ENCODE measurements at regions not wholly inside any gene's neighbourhood (a gene's known extent, or its start where the extent isn't known, plus 50 kb on each side); places are given as distances from the start of the nearest gene placed in this dataset.

DNA sequence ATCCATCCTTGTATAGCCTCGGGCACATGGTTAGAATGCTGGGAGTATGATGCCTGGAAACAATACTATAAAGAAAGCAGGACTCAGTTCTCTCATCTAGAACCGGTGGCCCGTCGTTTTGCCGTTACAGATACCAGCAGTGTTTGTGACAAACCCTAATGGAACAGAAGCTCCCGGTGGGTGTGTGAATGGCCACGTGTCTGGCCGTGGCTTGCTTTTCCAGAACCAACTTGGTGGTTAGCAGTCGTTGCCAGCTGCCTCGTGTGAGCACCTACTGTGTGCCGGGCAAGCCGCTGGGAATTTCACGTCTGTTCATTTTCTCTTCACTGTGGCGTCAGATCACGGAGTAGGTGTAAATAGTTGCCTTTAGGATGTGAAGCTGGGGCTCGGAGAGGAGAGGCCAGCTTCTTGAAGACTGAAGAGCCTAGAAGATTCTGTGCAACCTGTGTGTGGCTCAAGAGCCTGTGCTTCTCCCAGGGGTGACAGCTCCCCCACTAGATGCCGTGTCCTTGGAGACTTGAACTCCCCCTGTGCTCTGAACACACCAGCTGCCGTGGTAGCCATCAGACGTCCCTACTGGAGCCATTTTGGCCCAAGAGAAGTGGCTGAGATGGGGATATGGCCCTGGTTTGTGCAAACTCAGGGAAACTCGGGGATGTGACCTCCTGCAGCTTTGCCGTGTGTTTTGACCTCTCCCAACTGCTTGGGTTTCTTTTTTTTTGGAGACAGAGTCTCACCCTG lies 57.5 kb upstream of the PPARA start:
- Histone ChIP-seq H3K9me3 (ENCODE audit: low read depth) (no peaks in the 10 kb centered on the region), H3K27ac (no peak overlapping the region), H3K4me3 (no peak overlapping the region), H3K4me1 (ENCODE audit: low read depth) (no peaks in the 10 kb centered on the region), H3K27me3 (no peaks in the 10 kb centered on the region), H3K36me3 (no peaks in the 10 kb centered on the region)
- no peak for TF ChIP-seq CTCF (IDR thresholded peaks at IDR 0.05; ENCODE audit: low read depth, low read length)
- DNase-seq (ENCODE audit: low read depth in 1 of 2, low spot score in 1 of 2) = no peak

- Histone ChIP-seq H3K36me3 (no peaks in the 10 kb centered on the region), H3K9me3 (ENCODE audit: low read depth) (no peaks in the 10 kb centered on the region), H3K4me1 (ENCODE audit: low read depth) (no peaks in the 10 kb centered on the region), H3K27me3 (no peaks in the 10 kb centered on the region), H3K27ac (no peak overlapping the region), H3K4me3 (no peak overlapping the region)
- DNase-seq (ENCODE audit: low read depth in 1 of 2, low spot score in 1 of 2) = no peak
- TF ChIP-seq CTCF (IDR thresholded peaks at IDR 0.05; ENCODE audit: low read depth, low read length) = no peak
Observed at GRCh38 chr22:46093796-46094195, 56.5 kb upstream of the PPARA start.

GRCh38 chr22:46094676-46095075 lies 55.6 kb upstream of the PPARA start:
- no peak for TF ChIP-seq CTCF (IDR thresholded peaks at IDR 0.05; ENCODE audit: low read depth, low read length)
- no peak overlapping the region for H3K27ac ChIP-seq
- H3K9me3 ChIP-seq (ENCODE audit: low read depth) = no peaks in the 10 kb centered on the region
- no peaks in the 10 kb centered on the region for H3K4me1 ChIP-seq (ENCODE audit: low read depth)
- no peak overlapping the region for H3K4me3 ChIP-seq
- H3K36me3 ChIP-seq = no peaks in the 10 kb centered on the region
- no peak for DNase-seq (ENCODE audit: low read depth in 1 of 2, low spot score in 1 of 2)
- no peaks in the 10 kb centered on the region for H3K27me3 ChIP-seq

GRCh38 chr22:46096051-46096450 lies 54.3 kb upstream of the PPARA start:
- H3K27me3 ChIP-seq = no peaks in the 10 kb centered on the region
- TF ChIP-seq CTCF (IDR thresholded peaks at IDR 0.05; ENCODE audit: low read depth, low read length) = no peak
- no peak overlapping the region for H3K27ac ChIP-seq
- DNase-seq (ENCODE audit: low read depth in 1 of 2, low spot score in 1 of 2) = no peak
- H3K4me3 ChIP-seq = no peak overlapping the region
- H3K4me1 ChIP-seq (ENCODE audit: low read depth) = no peaks in the 10 kb centered on the region
- no peaks in the 10 kb centered on the region for H3K36me3 ChIP-seq
- H3K9me3 ChIP-seq (ENCODE audit: low read depth) = no peaks in the 10 kb centered on the region

DNA sequence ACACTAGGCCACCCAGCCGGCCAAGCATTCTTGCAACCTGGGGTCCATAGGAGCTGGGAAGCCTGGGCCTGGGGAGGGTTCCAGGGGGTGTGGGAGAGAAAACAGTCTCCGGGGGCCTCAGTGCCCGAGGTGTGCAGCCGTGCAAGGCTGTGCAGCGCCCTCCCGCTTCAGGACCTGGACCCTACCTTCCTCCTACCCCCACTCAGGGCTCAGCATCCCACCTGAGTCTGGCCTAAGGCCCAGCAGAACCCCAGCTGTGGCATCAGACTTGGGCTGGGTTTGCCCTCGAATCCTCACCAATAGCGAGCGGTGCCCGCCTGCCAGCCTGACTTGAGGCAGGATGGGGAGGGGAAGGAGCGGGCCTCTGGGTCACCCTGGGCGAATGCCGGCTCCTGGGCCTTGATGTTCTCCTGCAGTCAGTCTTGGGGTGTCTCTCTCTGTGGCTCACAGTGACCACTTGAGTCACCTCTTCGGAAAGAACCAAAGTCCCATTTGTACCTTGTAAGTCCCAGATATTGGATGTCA lies 53.6 kb upstream of the PPARA start:
- no peak overlapping the region for H3K27ac ChIP-seq
- H3K9me3 ChIP-seq (ENCODE audit: low read depth) = no peaks in the 10 kb centered on the region
- no peak overlapping the region for H3K4me3 ChIP-seq
- DNase-seq (ENCODE audit: low read depth in 1 of 2, low spot score in 1 of 2) = no peak
- H3K36me3 ChIP-seq = no peaks in the 10 kb centered on the region
- H3K27me3 ChIP-seq = no peaks in the 10 kb centered on the region
- H3K4me1 ChIP-seq (ENCODE audit: low read depth) = no peaks in the 10 kb centered on the region
- no peak for TF ChIP-seq CTCF (IDR thresholded peaks at IDR 0.05; ENCODE audit: low read depth, low read length)
